Body of pancreas (tissue), 4 donors: ENCODE measurements at regions not wholly inside any gene's neighbourhood (a gene's known extent, or its start where the extent isn't known, plus 50 kb on each side); places are given as distances from the start of the nearest gene placed in this dataset.

Source experiments
- CTCF ChIP-seq, 7 experiments: fragments of 450-650 bp in 4 of 7; fragments of 200-600 bp in 3 of 7; sonication (generic) in 3 of 7; IDR thresholded peaks; one replicate each; pipeline ENCODE4 v1.5.1; 2016 to 2019; ENCODE audit warnings: antibody characterized with exemption in 7 of 7
- POLR2A ChIP-seq, 3 donors: fragments of 450-650 bp; IDR thresholded peaks; one replicate each; pipeline ENCODE4 v1.6.1; 2016; ENCODE audit warnings: antibody characterized with exemption in 3 of 3, mild to moderate bottlenecking in 2 of 3

GRCh38 chr5:54632131-54632701 lies 114.7 kb downstream of the SNX18 start:
- TF ChIP-seq POLR2A (IDR thresholded peaks at IDR 0.05) = no peak
- no peak for TF ChIP-seq CTCF (IDR thresholded peaks at IDR 0.05)
